Endothelial cell (in vitro differentiated cells): ENCODE measurements at regions not wholly inside any gene's neighbourhood (a gene's known extent, or its start where the extent isn't known, plus 50 kb on each side); places are given as distances from the start of the nearest gene placed in this dataset.

Source experiments
- DNase-seq: peaks from one replicate; pipeline ENCODE4 v3.0.0; 2021; ENCODE audit warnings: low spot score
- H3K27ac Mint-ChIP-seq: one replicate; pipeline ENCODE4 v1.8.0; 2021; ENCODE audit warnings: mixed read lengths, inconsistent platforms; ENCODE audit not compliant: unreplicated experiment
- H3K27me3 Mint-ChIP-seq: one replicate; pipeline ENCODE4 v1.8.0; 2021; ENCODE audit warnings: mild to moderate bottlenecking, moderate library complexity, mixed read lengths, inconsistent platforms; ENCODE audit not compliant: unreplicated experiment
- H3K36me3 Mint-ChIP-seq: one replicate; pipeline ENCODE4 v1.8.0; 2021; ENCODE audit warnings: mild to moderate bottlenecking, low read depth, mixed read lengths, inconsistent platforms; ENCODE audit not compliant: unreplicated experiment
- H3K4me1 Mint-ChIP-seq: one replicate; pipeline ENCODE4 v1.8.0; 2021; ENCODE audit warnings: mild to moderate bottlenecking, mixed read lengths, inconsistent platforms; ENCODE audit not compliant: unreplicated experiment
- H3K4me3 Mint-ChIP-seq: one replicate; pipeline ENCODE4 v1.8.0; 2021; ENCODE audit warnings: mild to moderate bottlenecking, mixed read lengths, inconsistent platforms; ENCODE audit not compliant: unreplicated experiment
- H3K9me3 Mint-ChIP-seq: one replicate; pipeline ENCODE4 v1.8.0; 2021; ENCODE audit warnings: mixed read lengths, inconsistent platforms; ENCODE audit not compliant: unreplicated experiment
- CTCF ChIP-seq: fragments of 200-600 bp; sonication (generic); IDR thresholded peaks from one replicate; pipeline ENCODE4 v1.5.0; 2021; ENCODE audit warnings: antibody characterized with exemption; ENCODE audit not compliant: unreplicated experiment

DNA sequence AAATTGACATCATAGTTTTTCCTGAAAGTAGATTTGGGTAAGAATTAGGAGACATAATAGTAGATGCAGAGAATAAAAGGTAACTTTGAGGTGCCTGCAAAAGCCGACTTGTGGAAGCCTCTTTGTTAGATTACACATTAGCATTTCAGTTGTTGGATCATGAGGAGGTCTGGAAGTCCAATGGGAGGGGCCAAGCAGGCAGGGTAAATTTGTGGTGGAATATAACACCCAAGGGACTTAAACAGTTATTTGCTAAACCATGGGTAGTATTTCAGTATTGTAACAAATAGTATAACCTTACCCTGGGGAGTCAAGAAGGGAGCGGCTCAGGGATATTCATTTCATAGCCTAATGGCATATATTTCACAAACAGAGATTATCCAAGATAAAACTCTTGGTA, 810.7 kb upstream of the AMOT start:
- Mint-ChIP-seq H3K9me3 (no peaks in the 10 kb centered on the region), H3K36me3 (no peaks in the 10 kb centered on the region), H3K27ac (no peak overlapping the region), H3K4me3 (no peak overlapping the region), H3K27me3 (peaks cover 1% of the 10 kb centered on the region), H3K4me1 (no peaks in the 10 kb centered on the region)
- no peak for TF ChIP-seq CTCF
- DNase-seq, result no peak

- no peaks in the 10 kb centered on the region for H3K36me3 Mint-ChIP-seq
- no peaks in the 10 kb centered on the region for H3K9me3 Mint-ChIP-seq
- H3K4me1 Mint-ChIP-seq, result no peaks in the 10 kb centered on the region
- DNase-seq, result no peak
- no peak overlapping the region for H3K27ac Mint-ChIP-seq
- no peaks in the 10 kb centered on the region for H3K27me3 Mint-ChIP-seq
- H3K4me3 Mint-ChIP-seq, result no peak overlapping the region
- no peak for TF ChIP-seq CTCF
Observed at GRCh38 chrX:113644426-113644825, 803.8 kb upstream of the AMOT start.

- H3K36me3 Mint-ChIP-seq, result no peaks in the 10 kb centered on the region
- H3K9me3 Mint-ChIP-seq, result no peaks in the 10 kb centered on the region
- no peak overlapping the region for H3K27ac Mint-ChIP-seq
- H3K27me3 Mint-ChIP-seq, result no peaks in the 10 kb centered on the region
- no peak for DNase-seq
- no peak overlapping the region for H3K4me3 Mint-ChIP-seq
- no peaks in the 10 kb centered on the region for H3K4me1 Mint-ChIP-seq
- no peak for TF ChIP-seq CTCF
Observed at GRCh38 chrX:113634565-113634964, 793.9 kb upstream of the AMOT start.

GRCh38 chrX:113629326-113629725, 788.7 kb upstream of the AMOT start:
- Mint-ChIP-seq H3K27ac (no peak overlapping the region), H3K9me3 (no peaks in the 10 kb centered on the region), H3K27me3 (no peaks in the 10 kb centered on the region)

More at GRCh38 chrX:113629326-113629725, 788.7 kb upstream of the AMOT start:
- no peaks in the 10 kb centered on the region for H3K36me3 Mint-ChIP-seq
- TF ChIP-seq CTCF, result no peak
- no peak overlapping the region for H3K4me3 Mint-ChIP-seq
- no peak for DNase-seq
- H3K4me1 Mint-ChIP-seq, result no peaks in the 10 kb centered on the region
